ENCODE measurements at regions not wholly inside any gene's neighbourhood (a gene's known extent, or its start where the extent isn't known, plus 50 kb on each side); places are given as distances from the start of the nearest gene placed in this dataset.

DNA sequence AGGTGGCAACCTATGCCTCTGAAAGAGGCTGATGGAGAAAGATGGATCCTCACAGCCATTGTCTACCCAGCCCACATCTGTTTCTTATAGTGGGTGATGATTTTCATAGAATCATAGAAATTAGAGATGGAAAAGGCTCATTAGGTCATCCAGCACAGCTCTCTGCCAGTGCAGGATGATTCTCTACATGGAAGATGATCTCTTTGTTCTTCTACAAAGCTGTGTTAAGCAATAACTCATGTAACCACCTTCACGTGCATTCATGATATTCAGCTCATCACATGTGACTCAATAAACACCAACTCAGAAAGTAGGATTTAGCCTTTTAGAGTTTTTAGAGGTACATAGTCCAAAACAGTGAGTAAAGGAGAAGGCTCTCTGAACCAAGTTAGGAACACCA lies 539.4 kb upstream of the ID2 start:
- no peak for TF ChIP-seq EZH2 (IDR thresholded peaks at IDR 0.05)
- TF ChIP-seq, protein P1, sequence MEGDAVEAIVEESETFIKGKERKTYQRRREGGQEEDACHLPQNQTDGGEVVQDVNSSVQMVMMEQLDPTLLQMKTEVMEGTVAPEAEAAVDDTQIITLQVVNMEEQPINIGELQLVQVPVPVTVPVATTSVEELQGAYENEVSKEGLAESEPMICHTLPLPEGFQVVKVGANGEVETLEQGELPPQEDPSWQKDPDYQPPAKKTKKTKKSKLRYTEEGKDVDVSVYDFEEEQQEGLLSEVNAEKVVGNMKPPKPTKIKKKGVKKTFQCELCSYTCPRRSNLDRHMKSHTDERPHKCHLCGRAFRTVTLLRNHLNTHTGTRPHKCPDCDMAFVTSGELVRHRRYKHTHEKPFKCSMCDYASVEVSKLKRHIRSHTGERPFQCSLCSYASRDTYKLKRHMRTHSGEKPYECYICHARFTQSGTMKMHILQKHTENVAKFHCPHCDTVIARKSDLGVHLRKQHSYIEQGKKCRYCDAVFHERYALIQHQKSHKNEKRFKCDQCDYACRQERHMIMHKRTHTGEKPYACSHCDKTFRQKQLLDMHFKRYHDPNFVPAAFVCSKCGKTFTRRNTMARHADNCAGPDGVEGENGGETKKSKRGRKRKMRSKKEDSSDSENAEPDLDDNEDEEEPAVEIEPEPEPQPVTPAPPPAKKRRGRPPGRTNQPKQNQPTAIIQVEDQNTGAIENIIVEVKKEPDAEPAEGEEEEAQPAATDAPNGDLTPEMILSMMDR (IDR thresholded peaks at IDR 0.05), result no peak
